Peyer's patch (tissue), 4 donors: ENCODE measurements at regions not wholly inside any gene's neighbourhood (a gene's known extent, or its start where the extent isn't known, plus 50 kb on each side); places are given as distances from the start of the nearest gene placed in this dataset.

ENCODE experiments used
- CTCF ChIP-seq, 6 experiments: fragments of 450-650 bp in 4 of 6; fragments of 200-600 bp in 2 of 6; sonication (generic) in 1 of 6; IDR thresholded peaks; one replicate each; pipeline ENCODE4 v1.5.1; 2017 to 2019; ENCODE audit warnings: antibody characterized with exemption in 6 of 6, mild to moderate bottlenecking in 3 of 6, moderate library complexity in 1 of 6
- POLR2A ChIP-seq, 2 donors: fragments of 450-650 bp; IDR thresholded peaks; one replicate each; pipeline ENCODE4 v1.5.1; 2017; ENCODE audit warnings: antibody characterized with exemption in 2 of 2, mild to moderate bottlenecking in 2 of 2, moderate library complexity in 2 of 2

- TF ChIP-seq CTCF (IDR thresholded peaks at IDR 0.05): no peak
- no peak for TF ChIP-seq POLR2A (IDR thresholded peaks at IDR 0.05)
Measured at GRCh38 chr2:4916094-4916493, 776.1 kb upstream of the SOX11 start.
